HL-60 (cell line): ENCODE measurements at regions not wholly inside any gene's neighbourhood (a gene's known extent, or its start where the extent isn't known, plus 50 kb on each side); places are given as distances from the start of the nearest gene placed in this dataset.

Source experiments
- DNase-seq, 2 experiments: peaks; one replicate each; pipeline ENCODE4 v3.0.0-alpha.2; 2010 to 2020; ENCODE audit warnings: low read depth in 1 of 2, low spot score in 1 of 2
- H3K27ac ChIP-seq: fragments of 250-450 bp; sonication (Bioruptor Pico); replicated peaks from 2 replicates; pipeline ENCODE4 v1.5.1; 2020; ENCODE audit warnings: mild to moderate bottlenecking, moderate library complexity
- H3K27me3 ChIP-seq: fragments of 250-450 bp; sonication (Bioruptor Pico); 2 replicates; pipeline ENCODE4 v1.5.1; 2021; ENCODE audit warnings: mild to moderate bottlenecking, moderate library complexity; ENCODE audit not compliant: insufficient read depth, poor library complexity, severe bottlenecking
- H3K4me3 ChIP-seq: replicated peaks from 2 replicates; pipeline ENCODE4 v1.5.1; 2011; ENCODE audit warnings: mild to moderate bottlenecking, control low read depth, low read length; ENCODE audit not compliant: insufficient read depth
- CTCF ChIP-seq: IDR thresholded peaks from one replicate; pipeline ENCODE4 v1.5.1; 2011; ENCODE audit warnings: low read length, control low read depth, inconsistent platforms; ENCODE audit not compliant: insufficient read depth
- GABPA ChIP-seq: IDR thresholded peaks from 2 replicates; pipeline ENCODE4 v1.6.1; 2012; ENCODE audit warnings: low read depth
- POLR2AphosphoS5 ChIP-seq: IDR thresholded peaks from 2 replicates; pipeline ENCODE4 v1.6.1; 2012; ENCODE audit warnings: low read depth
- SPI1 ChIP-seq: IDR thresholded peaks from 2 replicates; pipeline ENCODE4 v1.6.1; 2012; ENCODE audit warnings: low read depth, mild to moderate bottlenecking, borderline replicate concordance
- TF ChIP-seq, protein P1 (sequence below): IDR thresholded peaks from 2 replicates; pipeline ENCODE4 v1.6.1; 2012; ENCODE audit warnings: low read depth; ENCODE audit not compliant: insufficient replicate concordance

DNA sequence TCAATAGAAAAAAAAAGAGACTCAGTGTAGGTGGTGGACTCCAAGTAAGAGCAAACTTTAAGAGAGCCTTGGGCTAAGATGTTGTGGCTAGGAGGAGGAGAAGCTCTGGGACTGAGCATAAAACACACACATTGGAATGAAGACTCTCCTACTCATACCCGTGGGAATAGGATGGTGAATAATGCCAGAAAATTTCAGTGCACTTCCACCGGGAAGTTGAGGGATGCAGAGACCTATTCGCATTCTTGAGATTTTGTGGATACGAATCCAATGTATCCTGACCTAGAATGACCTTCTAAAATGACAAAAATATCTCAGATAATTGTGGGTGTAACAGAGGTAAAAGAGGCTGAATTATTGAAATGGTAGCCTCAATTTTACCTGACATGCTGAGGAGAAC, 388.7 kb upstream of the SGO1 start:
- no peak for DNase-seq
- Histone ChIP-seq H3K27me3 (no peaks in the 10 kb centered on the region), H3K4me3 (no peak overlapping the region), H3K27ac (no peak overlapping the region)
- TF ChIP-seq POLR2AphosphoS5, result no peak
- no peak for TF ChIP-seq SPI1
- no peak for TF ChIP-seq GABPA
- TF ChIP-seq, protein P1, sequence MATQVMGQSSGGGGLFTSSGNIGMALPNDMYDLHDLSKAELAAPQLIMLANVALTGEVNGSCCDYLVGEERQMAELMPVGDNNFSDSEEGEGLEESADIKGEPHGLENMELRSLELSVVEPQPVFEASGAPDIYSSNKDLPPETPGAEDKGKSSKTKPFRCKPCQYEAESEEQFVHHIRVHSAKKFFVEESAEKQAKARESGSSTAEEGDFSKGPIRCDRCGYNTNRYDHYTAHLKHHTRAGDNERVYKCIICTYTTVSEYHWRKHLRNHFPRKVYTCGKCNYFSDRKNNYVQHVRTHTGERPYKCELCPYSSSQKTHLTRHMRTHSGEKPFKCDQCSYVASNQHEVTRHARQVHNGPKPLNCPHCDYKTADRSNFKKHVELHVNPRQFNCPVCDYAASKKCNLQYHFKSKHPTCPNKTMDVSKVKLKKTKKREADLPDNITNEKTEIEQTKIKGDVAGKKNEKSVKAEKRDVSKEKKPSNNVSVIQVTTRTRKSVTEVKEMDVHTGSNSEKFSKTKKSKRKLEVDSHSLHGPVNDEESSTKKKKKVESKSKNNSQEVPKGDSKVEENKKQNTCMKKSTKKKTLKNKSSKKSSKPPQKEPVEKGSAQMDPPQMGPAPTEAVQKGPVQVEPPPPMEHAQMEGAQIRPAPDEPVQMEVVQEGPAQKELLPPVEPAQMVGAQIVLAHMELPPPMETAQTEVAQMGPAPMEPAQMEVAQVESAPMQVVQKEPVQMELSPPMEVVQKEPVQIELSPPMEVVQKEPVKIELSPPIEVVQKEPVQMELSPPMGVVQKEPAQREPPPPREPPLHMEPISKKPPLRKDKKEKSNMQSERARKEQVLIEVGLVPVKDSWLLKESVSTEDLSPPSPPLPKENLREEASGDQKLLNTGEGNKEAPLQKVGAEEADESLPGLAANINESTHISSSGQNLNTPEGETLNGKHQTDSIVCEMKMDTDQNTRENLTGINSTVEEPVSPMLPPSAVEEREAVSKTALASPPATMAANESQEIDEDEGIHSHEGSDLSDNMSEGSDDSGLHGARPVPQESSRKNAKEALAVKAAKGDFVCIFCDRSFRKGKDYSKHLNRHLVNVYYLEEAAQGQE, result no peak
- no peak for TF ChIP-seq CTCF

- Histone ChIP-seq H3K27me3 (no peaks in the 10 kb centered on the region), H3K27ac (no peak overlapping the region), H3K4me3 (no peak overlapping the region)
- TF ChIP-seq, protein P1, result no peak
- TF ChIP-seq GABPA, result no peak
- TF ChIP-seq SPI1, result no peak
- TF ChIP-seq CTCF, result no peak
- no peak for TF ChIP-seq POLR2AphosphoS5
- DNase-seq, result no peak
Measured at GRCh38 chr3:20573175-20573574, 387.2 kb upstream of the SGO1 start.

- Histone ChIP-seq H3K27me3 (no peaks in the 10 kb centered on the region), H3K27ac (no peak overlapping the region), H3K4me3 (no peak overlapping the region)
- DNase-seq, result no peak
- no peak for TF ChIP-seq GABPA
- no peak for TF ChIP-seq SPI1
- TF ChIP-seq, protein P1, result no peak
- TF ChIP-seq CTCF, result no peak
- TF ChIP-seq POLR2AphosphoS5, result no peak
Measured at GRCh38 chr3:20572473-20572872, 386.5 kb upstream of the SGO1 start.
